DMS79 treated with DMSO at 0.1 percent for 48 hours (cell line): ENCODE measurements at regions not wholly inside any gene's neighbourhood (a gene's known extent, or its start where the extent isn't known, plus 50 kb on each side); places are given as distances from the start of the nearest gene placed in this dataset.

ENCODE experiments used
- DNase-seq: peaks from one replicate; lab custom pipeline; 2025; lab: John Stamatoyannopoulos, UW

GRCh38 chr5:133769842-133770241 is 157.5 kb upstream of the FSTL4 start:
- DNase-seq = no peak

GRCh38 chr5:133763744-133764143 is 151.4 kb upstream of the FSTL4 start:
- DNase-seq = no peak

- no peak for DNase-seq
Measured at GRCh38 chr5:133761632-133762031, 149.3 kb upstream of the FSTL4 start.

GRCh38 chr5:133760532-133760931 is 148.2 kb upstream of the FSTL4 start:
- DNase-seq = no peak

- DNase-seq = no peak
Measured at GRCh38 chr5:133758641-133759040, 146.3 kb upstream of the FSTL4 start.

- no peak for DNase-seq
Measured at GRCh38 chr5:133757396-133757945, 145.1 kb upstream of the FSTL4 start.

- no peak for DNase-seq
Measured at GRCh38 chr5:133756756-133757155, 144.4 kb upstream of the FSTL4 start.

- no peak for DNase-seq
Measured at GRCh38 chr5:133756036-133756435, 143.7 kb upstream of the FSTL4 start.

GRCh38 chr5:133754575-133755169 is 142.3 kb upstream of the FSTL4 start:
- no peak for DNase-seq

GRCh38 chr5:133753856-133754255 is 141.5 kb upstream of the FSTL4 start:
- no peak for DNase-seq

- DNase-seq = no peak
Measured at GRCh38 chr5:133751846-133752245, 139.5 kb upstream of the FSTL4 start.

- DNase-seq = no peak
Measured at GRCh38 chr5:133751421-133751820, 139.1 kb upstream of the FSTL4 start.

GRCh38 chr5:133750856-133751255 is 138.5 kb upstream of the FSTL4 start:
- DNase-seq = no peak

- DNase-seq = no peak
Measured at GRCh38 chr5:133750356-133750755, 138.0 kb upstream of the FSTL4 start.

GRCh38 chr5:133749331-133749985 is 137.1 kb upstream of the FSTL4 start:
- no peak for DNase-seq

- no peak for DNase-seq
Measured at GRCh38 chr5:133746834-133747233, 134.5 kb upstream of the FSTL4 start.

GRCh38 chr5:133744960-133745308 is 132.6 kb upstream of the FSTL4 start:
- no peak for DNase-seq

GRCh38 chr5:133744051-133744959 is 132.0 kb upstream of the FSTL4 start:
- no peak for DNase-seq

GRCh38 chr5:133742431-133742988 is 130.2 kb upstream of the FSTL4 start:
- DNase-seq = no peak

- DNase-seq = no peak
Measured at GRCh38 chr5:133741818-133742355, 129.5 kb upstream of the FSTL4 start.

GRCh38 chr5:133741396-133741795 is 129.1 kb upstream of the FSTL4 start:
- DNase-seq = no peak

GRCh38 chr5:133739181-133739780 is 126.9 kb upstream of the FSTL4 start:
- no peak for DNase-seq
